Thyroid gland (tissue), 4 donors: ENCODE measurements at regions not wholly inside any gene's neighbourhood (a gene's known extent, or its start where the extent isn't known, plus 50 kb on each side); places are given as distances from the start of the nearest gene placed in this dataset.

Source experiments
- POLR2A ChIP-seq, 2 donors: fragments of 450-650 bp; IDR thresholded peaks; one replicate each; pipeline ENCODE4 v1.6.1; 2017; ENCODE audit warnings: antibody characterized with exemption in 2 of 2, mild to moderate bottlenecking in 2 of 2, moderate library complexity in 1 of 2
- TF ChIP-seq, protein P1 (sequence below), 6 experiments: fragments of 200-600 bp in 3 of 6; fragments of 450-650 bp in 3 of 6; sonication (generic) in 3 of 6; IDR thresholded peaks; one replicate each; pipeline ENCODE4 v1.5.1; 2016 to 2019; ENCODE audit warnings: antibody characterized with exemption in 6 of 6, mild to moderate bottlenecking in 2 of 6, inconsistent platforms in 1 of 6, moderate library complexity in 1 of 6

- TF ChIP-seq, protein P1, sequence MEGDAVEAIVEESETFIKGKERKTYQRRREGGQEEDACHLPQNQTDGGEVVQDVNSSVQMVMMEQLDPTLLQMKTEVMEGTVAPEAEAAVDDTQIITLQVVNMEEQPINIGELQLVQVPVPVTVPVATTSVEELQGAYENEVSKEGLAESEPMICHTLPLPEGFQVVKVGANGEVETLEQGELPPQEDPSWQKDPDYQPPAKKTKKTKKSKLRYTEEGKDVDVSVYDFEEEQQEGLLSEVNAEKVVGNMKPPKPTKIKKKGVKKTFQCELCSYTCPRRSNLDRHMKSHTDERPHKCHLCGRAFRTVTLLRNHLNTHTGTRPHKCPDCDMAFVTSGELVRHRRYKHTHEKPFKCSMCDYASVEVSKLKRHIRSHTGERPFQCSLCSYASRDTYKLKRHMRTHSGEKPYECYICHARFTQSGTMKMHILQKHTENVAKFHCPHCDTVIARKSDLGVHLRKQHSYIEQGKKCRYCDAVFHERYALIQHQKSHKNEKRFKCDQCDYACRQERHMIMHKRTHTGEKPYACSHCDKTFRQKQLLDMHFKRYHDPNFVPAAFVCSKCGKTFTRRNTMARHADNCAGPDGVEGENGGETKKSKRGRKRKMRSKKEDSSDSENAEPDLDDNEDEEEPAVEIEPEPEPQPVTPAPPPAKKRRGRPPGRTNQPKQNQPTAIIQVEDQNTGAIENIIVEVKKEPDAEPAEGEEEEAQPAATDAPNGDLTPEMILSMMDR (IDR thresholded peaks at IDR 0.05) = no peak
- TF ChIP-seq POLR2A (IDR thresholded peaks at IDR 0.05) = no peak
Observed at GRCh38 chr10:123575105-123575504, 91.0 kb upstream of the GPR26 start.
